Right lobe of liver (tissue), 6 donors: ENCODE measurements at regions not wholly inside any gene's neighbourhood (a gene's known extent, or its start where the extent isn't known, plus 50 kb on each side); places are given as distances from the start of the nearest gene placed in this dataset.

Experiments
- ATAC-seq, 4 donors: fragments of 200-7000 bp; cut with Tn5 transposase; one replicate each; pipeline ENCODE4 v1.9.1; 2020; ENCODE audit warnings: mild to moderate bottlenecking in 4 of 4, moderate library complexity in 4 of 4
- DNase-seq, 3 donors: peaks; one replicate each; pipeline ENCODE4 v3.0.0-alpha.2; 2020
- H3K27ac ChIP-seq, 3 donors: fragments of 200-600 bp; one replicate each; pipeline ENCODE4 v1.8.0; 2022
- H3K27me3 ChIP-seq, 2 donors: fragments of 200-600 bp; one replicate each; pipeline ENCODE4 v1.8.0; 2022
- H3K36me3 ChIP-seq, 4 donors: fragments of 200-600 bp; sonication (generic) in 1 of 4; one replicate each; pipeline versions ENCODE4 v1.5.1 to v1.8.0; 2017 to 2022; ENCODE audit warnings: control low read depth in 1 of 4
- H3K4me1 ChIP-seq, 4 donors: fragments of 200-600 bp; sonication (generic) in 1 of 4; one replicate each; pipeline versions ENCODE4 v1.5.1 to v1.8.0; 2017 to 2022; ENCODE audit warnings: control low read depth in 1 of 4
- H3K4me3 ChIP-seq, 3 donors: fragments of 200-600 bp; one replicate each; pipeline ENCODE4 v1.8.0; 2022
- H3K9me3 ChIP-seq, 4 donors: fragments of 200-600 bp; sonication (generic) in 1 of 4; one replicate each; pipeline versions ENCODE4 v1.5.1 to v1.8.0; 2017 to 2022; ENCODE audit warnings: control low read depth in 1 of 4
- CTCF ChIP-seq, 4 donors: fragments of 200-600 bp in 3 of 4; fragments of 450-650 bp in 1 of 4; IDR thresholded peaks; one replicate each; pipeline versions ENCODE4 v1.5.1 to v1.8.0; 2016 to 2022; ENCODE audit warnings: antibody characterized with exemption in 4 of 4, mild to moderate bottlenecking in 2 of 4
- POLR2A ChIP-seq: fragments of 450-650 bp; IDR thresholded peaks from one replicate; pipeline ENCODE4 v1.6.1; 2017; ENCODE audit warnings: antibody characterized with exemption, mild to moderate bottlenecking
- WGBS: methylation state at CpG from one replicate; pipeline ENCODE4 v1.1.6; 2018; ENCODE audit warnings: low coverage, low lambda C conversion rate; ENCODE audit not compliant: insufficient coverage; ENCODE audit errors: missing lambda C conversion rate; 5-methylcytosine and 5-hydroxymethylcytosine counted together
- intact Hi-C, 2 donors: fragments of 100-400 bp; cut with DNase I; formaldehyde crosslinking; loops; one replicate each; pipeline versions ENCODE4 v1.11.2 to v1.14.1; 2022
- donor health status: DM: no; HTN: yes; CAD: no.
- donor health status: DM: no; HTN: no; CAD: no.
- donor health status: DM: no; HTN: no; CAD: no.
- donor health status: DM: no; HTN: yes; CAD: no.
- donor health status: DM: no; HTN: yes; CAD: no.

DNA sequence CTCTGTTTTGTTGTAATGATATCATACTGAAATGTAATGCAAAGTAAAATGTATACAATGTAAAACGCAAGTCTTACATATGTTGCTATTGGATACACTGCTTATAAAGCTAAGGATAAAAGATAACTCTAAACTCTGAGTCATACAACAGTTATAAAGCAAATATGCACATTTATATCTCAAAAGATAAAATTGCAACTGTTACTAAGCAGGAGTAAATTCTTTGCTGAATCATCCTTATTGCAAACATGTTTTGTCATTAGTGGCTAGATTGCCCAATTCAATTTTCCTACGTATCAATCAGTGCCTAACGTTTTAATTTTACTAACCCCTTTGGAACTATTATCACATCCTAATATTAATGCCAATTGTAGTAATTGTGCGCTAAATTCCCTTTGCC is 762.9 kb downstream of the LTN1 start:
- Histone ChIP-seq H3K9me3 (no peaks in the 10 kb centered on the region), H3K4me1 (no peaks in the 10 kb centered on the region), H3K36me3 (no peaks in the 10 kb centered on the region), H3K4me3 (no peak overlapping the region), H3K27me3 (no peaks in the 10 kb centered on the region), H3K27ac (no peak overlapping the region)
- TF ChIP-seq CTCF (IDR thresholded peaks at IDR 0.05) (no peak), POLR2A (no peak)
- WGBS: 53% methylated on average over 4 of the region's 4 CpGs
- intact Hi-C loops: no loop called here
- DNase-seq: no peak
- ATAC-seq: peak in 3 of 4 donors; percentile 49 to 72 (median 64)

GRCh38 chr21:28228636-28228995 is 764.1 kb downstream of the LTN1 start:
- H3K36me3 ChIP-seq: no peaks in the 10 kb centered on the region
- H3K27ac ChIP-seq: no peak overlapping the region
- intact Hi-C loops: no loop called here
- no peaks in the 10 kb centered on the region for H3K27me3 ChIP-seq
- H3K4me3 ChIP-seq: no peak overlapping the region
- no peaks in the 10 kb centered on the region for H3K9me3 ChIP-seq
- TF ChIP-seq POLR2A (no peak), CTCF (IDR thresholded peaks at IDR 0.05) (no peak)
- WGBS: 72% methylated on average over 2 of the region's 2 CpGs
- no peaks in the 10 kb centered on the region for H3K4me1 ChIP-seq
- DNase-seq (no peak), ATAC-seq (no peak)

- ATAC-seq: no peak
- no peaks in the 10 kb centered on the region for H3K36me3 ChIP-seq
- TF ChIP-seq CTCF (IDR thresholded peaks at IDR 0.05) (no peak), POLR2A (no peak)
- DNase-seq: no peak
- no peak overlapping the region for H3K27ac ChIP-seq
- no peak overlapping the region for H3K4me3 ChIP-seq
- H3K9me3 ChIP-seq: no peaks in the 10 kb centered on the region
- intact Hi-C loops: no loop called here
- no peaks in the 10 kb centered on the region for H3K27me3 ChIP-seq
- no peaks in the 10 kb centered on the region for H3K4me1 ChIP-seq
- 61% methylated on average over 4 of the region's 4 CpGs for WGBS
Measured at GRCh38 chr21:28227881-28228635, 764.6 kb downstream of the LTN1 start.

DNA sequence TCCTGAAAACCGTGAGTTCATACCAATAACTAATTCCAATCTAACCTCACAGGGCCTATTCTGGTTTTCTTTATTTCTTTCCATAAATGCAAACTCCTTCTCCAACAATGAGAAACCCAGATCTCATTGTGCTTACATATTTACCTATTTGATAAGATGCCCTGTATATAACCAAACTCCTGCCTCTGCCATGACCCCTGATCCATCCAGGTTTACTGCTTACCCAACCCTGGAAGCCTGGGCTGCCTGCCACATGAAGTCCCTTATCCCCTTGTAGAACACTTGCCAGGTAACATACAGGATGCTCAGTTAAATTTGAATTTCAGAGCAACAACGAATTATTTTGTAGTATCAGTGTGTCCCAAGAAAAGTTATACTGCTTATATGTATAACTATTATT is 766.1 kb downstream of the LTN1 start:
- H3K4me1 ChIP-seq: no peaks in the 10 kb centered on the region
- H3K27me3 ChIP-seq: no peaks in the 10 kb centered on the region
- intact Hi-C loops: no loop called here
- H3K27ac ChIP-seq: no peak overlapping the region
- H3K36me3 ChIP-seq: no peaks in the 10 kb centered on the region
- DNase-seq (peak in 1 of 3 donors; percentile 25), ATAC-seq (peak in 2 of 4 donors; percentile 42 to 61)
- no peak for TF ChIP-seq POLR2A
- no peak for TF ChIP-seq CTCF (IDR thresholded peaks at IDR 0.05)
- H3K9me3 ChIP-seq: no peaks in the 10 kb centered on the region
- H3K4me3 ChIP-seq: no peak overlapping the region
- 94% methylated on average over 2 of the region's 2 CpGs for WGBS
